Renal cortical epithelial cell (primary cell): ENCODE measurements at regions not wholly inside any gene's neighbourhood (a gene's known extent, or its start where the extent isn't known, plus 50 kb on each side); places are given as distances from the start of the nearest gene placed in this dataset.
"Not testable (repeated sequence)": the region's sequence is repeated elsewhere in the genome, so short reads cannot be mapped to it uniquely, and the experiment has no call there.

ENCODE experiments used
- DNase-seq: peaks from one replicate; pipeline ENCODE4 v3.0.0-alpha.2; 2011; ENCODE audit warnings: low read depth

GRCh38 chrX:63285375-63285774 is 65.8 kb downstream of the SPIN4 start:
- no peak for DNase-seq

- no peak for DNase-seq
Observed at GRCh38 chrX:63284659-63285058, 66.5 kb downstream of the SPIN4 start.

GRCh38 chrX:63283348-63283747 is 67.8 kb downstream of the SPIN4 start:
- no peak for DNase-seq

- no peak for DNase-seq
Observed at GRCh38 chrX:63282828-63283227, 68.3 kb downstream of the SPIN4 start.

- no peak for DNase-seq
Observed at GRCh38 chrX:63282077-63282476, 69.1 kb downstream of the SPIN4 start.

- no peak for DNase-seq
Observed at GRCh38 chrX:63281465-63281864, 69.7 kb downstream of the SPIN4 start.

GRCh38 chrX:63277394-63277793 is 73.7 kb downstream of the SPIN4 start:
- DNase-seq = not testable (repeated sequence)

GRCh38 chrX:63275127-63275526 is 76.0 kb downstream of the SPIN4 start:
- no peak for DNase-seq

- no peak for DNase-seq
Observed at GRCh38 chrX:63270873-63271272, 80.3 kb downstream of the SPIN4 start.

- no peak for DNase-seq
Observed at GRCh38 chrX:63258144-63258543, 93.0 kb downstream of the SPIN4 start.

GRCh38 chrX:63250253-63250868 is 100.8 kb downstream of the SPIN4 start:
- DNase-seq = peak; percentile 70

- not testable (repeated sequence) for DNase-seq
Observed at GRCh38 chrX:63242689-63243088, 108.4 kb downstream of the SPIN4 start.

- not testable (repeated sequence) for DNase-seq
Observed at GRCh38 chrX:63235963-63236362, 115.2 kb downstream of the SPIN4 start.

- DNase-seq = not testable (repeated sequence)
Observed at GRCh38 chrX:63233013-63233412, 118.1 kb downstream of the SPIN4 start.

GRCh38 chrX:63218202-63218601 is 132.9 kb downstream of the SPIN4 start:
- not testable (repeated sequence) for DNase-seq

GRCh38 chrX:63217549-63217948 is 133.6 kb downstream of the SPIN4 start:
- not testable (repeated sequence) for DNase-seq

- not testable (repeated sequence) for DNase-seq
Observed at GRCh38 chrX:63209645-63210044, 141.5 kb downstream of the SPIN4 start.

GRCh38 chrX:63209128-63209527 is 142.0 kb downstream of the SPIN4 start:
- not testable (repeated sequence) for DNase-seq

- not testable (repeated sequence) for DNase-seq
Observed at GRCh38 chrX:63204266-63205074, 146.7 kb downstream of the SPIN4 start.

- DNase-seq = not testable (repeated sequence)
Observed at GRCh38 chrX:63201987-63202386, 149.1 kb downstream of the SPIN4 start.

GRCh38 chrX:63198693-63199092 is 152.4 kb downstream of the SPIN4 start:
- not testable (repeated sequence) for DNase-seq

GRCh38 chrX:63192366-63193041 is 158.6 kb downstream of the SPIN4 start:
- DNase-seq = not testable (repeated sequence)

GRCh38 chrX:63186137-63186536 is 165.0 kb downstream of the SPIN4 start:
- DNase-seq = no peak
